Keratinocyte (primary cell): ENCODE measurements at regions not wholly inside any gene's neighbourhood (a gene's known extent, or its start where the extent isn't known, plus 50 kb on each side); places are given as distances from the start of the nearest gene placed in this dataset.

Experiments used
- CTCF ChIP-seq, 3 experiments: IDR thresholded peaks in 1 of 3; conservative IDR thresholded peaks in 1 of 3; optimal IDR thresholded peaks in 1 of 3; 2 replicates in 2 of 3; 3 replicates in 1 of 3; pipeline versions ENCODE3 to v1.5.1; 2011; ENCODE audit warnings: low read length in 3 of 3, mild to moderate bottlenecking in 3 of 3, moderate library complexity in 2 of 3, control low read depth in 1 of 3, inconsistent platforms in 1 of 3; ENCODE audit not compliant: insufficient read depth in 2 of 3; ENCODE audit errors: extremely low read depth in 1 of 3
- EZH2 ChIP-seq: IDR thresholded peaks from one replicate; pipeline ENCODE4 v1.6.1; 2012; ENCODE audit warnings: inconsistent platforms, mild to moderate bottlenecking, low read length, moderate library complexity

GRCh38 chr6:85314586-85314985, 135.3 kb upstream of the NT5E start:
- no peak for TF ChIP-seq CTCF (optimal IDR thresholded peaks at IDR 0.05 in 1 of 3, IDR thresholded peaks at IDR 0.05 in 1 of 3, conservative IDR thresholded peaks at IDR 0.05 in 1 of 3; ENCODE audit: extremely low read depth in 1 of 3, insufficient read depth in 2 of 3, low read length in 3 of 3)
- TF ChIP-seq EZH2 = no peak
